ENCODE measurements at regions not wholly inside any gene's neighbourhood (a gene's known extent, or its start where the extent isn't known, plus 50 kb on each side); places are given as distances from the start of the nearest gene placed in this dataset.

- Histone ChIP-seq H3K9me1 (ENCODE audit: control insufficient read depth, extremely low read depth, insufficient read depth, low read length) (no peaks in the 10 kb centered on the region), H3K4me1 (ENCODE audit: control insufficient read depth, extremely low read depth, insufficient read depth, low read length) (no peaks in the 10 kb centered on the region), H3K4me3 (ENCODE audit: control insufficient read depth in 2 of 3, extremely low read depth in 1 of 3, insufficient read depth in 2 of 3, low read depth in 1 of 3, low read length in 3 of 3) (no peak overlapping the region), H2AFZ (ENCODE audit: control insufficient read depth, low read length) (no peak overlapping the region), H3K27ac (ENCODE audit: control insufficient read depth, insufficient read depth, low read length) (no peak overlapping the region), H3K36me3 (ENCODE audit: control insufficient read depth in 2 of 2, extremely low read depth in 1 of 2, insufficient read depth in 2 of 2, low read length in 2 of 2) (no peaks in the 10 kb centered on the region), H3K9me3 (ENCODE audit: control insufficient read depth, low read depth, low read length) (no peaks in the 10 kb centered on the region), H4K20me1 (ENCODE audit: control insufficient read depth, extremely low read depth, insufficient read depth, low read length) (no peaks in the 10 kb centered on the region), H3K79me2 (ENCODE audit: control insufficient read depth, insufficient read depth, low read length) (no peaks in the 10 kb centered on the region), H3K27me3 (ENCODE audit: control insufficient read depth, extremely low read depth, insufficient read depth, low read length) (no peaks in the 10 kb centered on the region), H3K4me2 (ENCODE audit: control insufficient read depth, extremely low read depth, insufficient read depth, low read depth, low read length) (no peak overlapping the region), H3K9ac (ENCODE audit: control insufficient read depth, extremely low read depth, insufficient read depth, low read length) (no peak overlapping the region)
- dilution Hi-C loops (cut with MboI; ENCODE audit: extremely low pct_ligation_motif_present, low sequenced_read_pairs) = no loop called here
- TF ChIP-seq EZH2 (IDR thresholded peaks at IDR 0.05; ENCODE audit: low read length) = no peak
- no peak for TF ChIP-seq CTCF (optimal IDR thresholded peaks at IDR 0.05 in 1 of 3, IDR thresholded peaks at IDR 0.05 in 1 of 3, conservative IDR thresholded peaks at IDR 0.05 in 1 of 3; ENCODE audit: extremely low read depth in 1 of 3, insufficient read depth in 2 of 3, low read length in 3 of 3)
- FAIRE-seq (no peak), DNase-seq (ENCODE audit: low read depth, low spot score) (no peak)
Observed at GRCh38 chr2:64390586-64390985, 63.4 kb upstream of the LGALSL start.

DNA sequence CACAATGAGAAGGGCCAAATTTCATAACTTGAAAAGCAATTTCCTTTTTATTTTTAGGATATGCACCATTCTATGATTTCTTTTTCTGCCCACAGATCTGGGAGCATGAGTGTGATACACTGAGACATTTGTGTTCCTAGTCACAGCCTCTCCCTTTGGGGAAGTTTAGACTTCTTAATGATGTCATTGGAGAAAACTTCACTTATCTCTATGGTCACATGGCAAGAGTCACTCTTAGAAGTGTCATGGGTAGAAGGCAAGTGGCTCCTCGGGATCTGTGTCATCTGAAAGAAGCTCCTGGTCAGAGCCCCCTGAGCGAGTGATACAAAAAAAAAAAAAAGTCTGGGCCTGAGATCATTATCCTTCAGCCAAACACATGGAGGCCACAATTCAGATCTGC, 62.5 kb upstream of the LGALSL start:
- Histone ChIP-seq H3K4me3 (ENCODE audit: control insufficient read depth in 2 of 3, extremely low read depth in 1 of 3, insufficient read depth in 2 of 3, low read depth in 1 of 3, low read length in 3 of 3) (no peak overlapping the region), H3K9me3 (ENCODE audit: control insufficient read depth, low read depth, low read length) (no peaks in the 10 kb centered on the region), H3K36me3 (ENCODE audit: control insufficient read depth in 2 of 2, extremely low read depth in 1 of 2, insufficient read depth in 2 of 2, low read length in 2 of 2) (no peaks in the 10 kb centered on the region), H2AFZ (ENCODE audit: control insufficient read depth, low read length) (no peak overlapping the region), H3K4me1 (ENCODE audit: control insufficient read depth, extremely low read depth, insufficient read depth, low read length) (no peaks in the 10 kb centered on the region), H3K79me2 (ENCODE audit: control insufficient read depth, insufficient read depth, low read length) (no peaks in the 10 kb centered on the region), H3K9ac (ENCODE audit: control insufficient read depth, extremely low read depth, insufficient read depth, low read length) (no peak overlapping the region), H3K27me3 (ENCODE audit: control insufficient read depth, extremely low read depth, insufficient read depth, low read length) (no peaks in the 10 kb centered on the region), H3K9me1 (ENCODE audit: control insufficient read depth, extremely low read depth, insufficient read depth, low read length) (no peaks in the 10 kb centered on the region), H3K27ac (ENCODE audit: control insufficient read depth, insufficient read depth, low read length) (no peak overlapping the region), H3K4me2 (ENCODE audit: control insufficient read depth, extremely low read depth, insufficient read depth, low read depth, low read length) (no peak overlapping the region), H4K20me1 (ENCODE audit: control insufficient read depth, extremely low read depth, insufficient read depth, low read length) (no peaks in the 10 kb centered on the region)
- dilution Hi-C loops (cut with MboI; ENCODE audit: extremely low pct_ligation_motif_present, low sequenced_read_pairs) = no loop called here
- TF ChIP-seq EZH2 (IDR thresholded peaks at IDR 0.05; ENCODE audit: low read length) = no peak
- no peak for TF ChIP-seq CTCF (optimal IDR thresholded peaks at IDR 0.05 in 1 of 3, IDR thresholded peaks at IDR 0.05 in 1 of 3, conservative IDR thresholded peaks at IDR 0.05 in 1 of 3; ENCODE audit: extremely low read depth in 1 of 3, insufficient read depth in 2 of 3, low read length in 3 of 3)
- DNase-seq (ENCODE audit: low read depth, low spot score) (no peak), FAIRE-seq (no peak)
